ENCODE measurements at regions not wholly inside any gene's neighbourhood (a gene's known extent, or its start where the extent isn't known, plus 50 kb on each side); places are given as distances from the start of the nearest gene placed in this dataset.
"Not testable (repeated sequence)": the region's sequence is repeated elsewhere in the genome, so short reads cannot be mapped to it uniquely, and the experiment has no call there.

GRCh38 chr3:107184375-107184774, 192.9 kb upstream of the CCDC54 start:
- Mint-ChIP-seq H3K9me3 (peaks cover 0 to 7% (median 0%) of the 10 kb centered on the region in 7 donors), H3K27me3 (no peaks in the 10 kb centered on the region), H3K4me3 (no peak overlapping the region), H3K27ac (no peak overlapping the region), H3K36me3 (no peaks in the 10 kb centered on the region), H3K4me1 (no peaks in the 10 kb centered on the region)
- Histone ChIP-seq H3K36me3 (ENCODE audit: control insufficient read depth, insufficient read depth, low read length) (no peaks in the 10 kb centered on the region), H3K4me1 (ENCODE audit: control insufficient read depth, insufficient read depth, low read length, poor library complexity, severe bottlenecking) (no peaks in the 10 kb centered on the region), H3K4me3 (ENCODE audit: low read depth, low read length) (no peak overlapping the region), H3K9me3 (ENCODE audit: control insufficient read depth in 2 of 2, low read length in 2 of 2) (no peaks in the 10 kb centered on the region), H3K27me3 (ENCODE audit: control insufficient read depth, insufficient read depth, low read length) (no peaks in the 10 kb centered on the region), H3K27ac (ENCODE audit: insufficient read depth, low read length, poor library complexity, severe bottlenecking) (no peak overlapping the region)
- ATAC-seq (ENCODE audit: low read depth in 2 of 2) (no peak), DNase-seq (no peak)

- Histone ChIP-seq H3K36me3 (ENCODE audit: control insufficient read depth, insufficient read depth, low read length) (no peaks in the 10 kb centered on the region), H3K27me3 (ENCODE audit: control insufficient read depth, insufficient read depth, low read length) (no peaks in the 10 kb centered on the region), H3K27ac (ENCODE audit: insufficient read depth, low read length, poor library complexity, severe bottlenecking) (no peak overlapping the region), H3K9me3 (ENCODE audit: control insufficient read depth in 2 of 2, low read length in 2 of 2) (no peaks in the 10 kb centered on the region), H3K4me3 (ENCODE audit: low read depth, low read length) (no peak overlapping the region), H3K4me1 (ENCODE audit: control insufficient read depth, insufficient read depth, low read length, poor library complexity, severe bottlenecking) (no peaks in the 10 kb centered on the region)
- H3K4me1 Mint-ChIP-seq = no peaks in the 10 kb centered on the region
- no peak overlapping the region for H3K27ac Mint-ChIP-seq
- H3K36me3 Mint-ChIP-seq = no peaks in the 10 kb centered on the region
- ATAC-seq (ENCODE audit: low read depth in 2 of 2) (no peak), DNase-seq (no peak)
- H3K4me3 Mint-ChIP-seq = no peak overlapping the region
- peaks cover 0 to 7% (median 0%) of the 10 kb centered on the region in 7 donors for H3K9me3 Mint-ChIP-seq
- H3K27me3 Mint-ChIP-seq = no peaks in the 10 kb centered on the region
Observed at GRCh38 chr3:107188262-107188661, 189.0 kb upstream of the CCDC54 start.

GRCh38 chr3:107189158-107189791, 188.0 kb upstream of the CCDC54 start:
- Mint-ChIP-seq H3K4me1 (no peaks in the 10 kb centered on the region), H3K27me3 (no peaks in the 10 kb centered on the region), H3K9me3 (peaks cover 0 to 7% (median 0%) of the 10 kb centered on the region in 7 donors), H3K36me3 (no peaks in the 10 kb centered on the region), H3K4me3 (no peak overlapping the region), H3K27ac (no peak overlapping the region)
- no peak overlapping the region for H3K4me3 ChIP-seq (ENCODE audit: low read depth, low read length)
- no peaks in the 10 kb centered on the region for H3K36me3 ChIP-seq (ENCODE audit: control insufficient read depth, insufficient read depth, low read length)
- ATAC-seq (ENCODE audit: low read depth in 2 of 2) = peak in 1 of 2 donors; percentile 40
- no peak for DNase-seq
- no peak overlapping the region for H3K27ac ChIP-seq (ENCODE audit: insufficient read depth, low read length, poor library complexity, severe bottlenecking)
- H3K27me3 ChIP-seq (ENCODE audit: control insufficient read depth, insufficient read depth, low read length) = no peaks in the 10 kb centered on the region
- H3K9me3 ChIP-seq (ENCODE audit: control insufficient read depth in 2 of 2, low read length in 2 of 2) = no peaks in the 10 kb centered on the region
- no peaks in the 10 kb centered on the region for H3K4me1 ChIP-seq (ENCODE audit: control insufficient read depth, insufficient read depth, low read length, poor library complexity, severe bottlenecking)

GRCh38 chr3:107193116-107193515, 184.1 kb upstream of the CCDC54 start:
- no peaks in the 10 kb centered on the region for H3K4me1 ChIP-seq (ENCODE audit: control insufficient read depth, insufficient read depth, low read length, poor library complexity, severe bottlenecking)
- H3K4me3 Mint-ChIP-seq = no peak overlapping the region
- no peak overlapping the region for H3K27ac ChIP-seq (ENCODE audit: insufficient read depth, low read length, poor library complexity, severe bottlenecking)
- no peak for DNase-seq
- ATAC-seq (ENCODE audit: low read depth in 2 of 2) = no peak
- H3K9me3 ChIP-seq (ENCODE audit: control insufficient read depth in 2 of 2, low read length in 2 of 2) = no peaks in the 10 kb centered on the region
- H3K4me1 Mint-ChIP-seq = no peaks in the 10 kb centered on the region
- no peaks in the 10 kb centered on the region for H3K36me3 ChIP-seq (ENCODE audit: control insufficient read depth, insufficient read depth, low read length)
- H3K36me3 Mint-ChIP-seq = no peaks in the 10 kb centered on the region
- no peaks in the 10 kb centered on the region for H3K27me3 Mint-ChIP-seq
- H3K27ac Mint-ChIP-seq = no peak overlapping the region
- H3K27me3 ChIP-seq (ENCODE audit: control insufficient read depth, insufficient read depth, low read length) = no peaks in the 10 kb centered on the region
- no peak overlapping the region for H3K4me3 ChIP-seq (ENCODE audit: low read depth, low read length)
- no peaks in the 10 kb centered on the region for H3K9me3 Mint-ChIP-seq

GRCh38 chr3:107198581-107199181, 178.6 kb upstream of the CCDC54 start:
- no peaks in the 10 kb centered on the region for H3K36me3 ChIP-seq (ENCODE audit: control insufficient read depth, insufficient read depth, low read length)
- Mint-ChIP-seq H3K36me3 (no peaks in the 10 kb centered on the region), H3K27me3 (peaks cover 4% of the 10 kb centered on the region), H3K9me3 (no peaks in the 10 kb centered on the region), H3K4me3 (no peak overlapping the region), H3K4me1 (no peaks in the 10 kb centered on the region), H3K27ac (no peak overlapping the region)
- no peaks in the 10 kb centered on the region for H3K9me3 ChIP-seq (ENCODE audit: control insufficient read depth in 2 of 2, low read length in 2 of 2)
- ATAC-seq (ENCODE audit: low read depth in 2 of 2) (no peak), DNase-seq (no peak)
- H3K27ac ChIP-seq (ENCODE audit: insufficient read depth, low read length, poor library complexity, severe bottlenecking) = no peak overlapping the region
- no peaks in the 10 kb centered on the region for H3K4me1 ChIP-seq (ENCODE audit: control insufficient read depth, insufficient read depth, low read length, poor library complexity, severe bottlenecking)
- no peaks in the 10 kb centered on the region for H3K27me3 ChIP-seq (ENCODE audit: control insufficient read depth, insufficient read depth, low read length)
- no peak overlapping the region for H3K4me3 ChIP-seq (ENCODE audit: low read depth, low read length)

- H3K4me3 ChIP-seq (ENCODE audit: low read depth, low read length) = no peak overlapping the region
- no peaks in the 10 kb centered on the region for H3K9me3 ChIP-seq (ENCODE audit: control insufficient read depth in 2 of 2, low read length in 2 of 2)
- Mint-ChIP-seq H3K4me1 (no peaks in the 10 kb centered on the region), H3K27me3 (peaks cover 4% of the 10 kb centered on the region), H3K27ac (no peak overlapping the region), H3K4me3 (no peak overlapping the region), H3K36me3 (no peaks in the 10 kb centered on the region), H3K9me3 (no peaks in the 10 kb centered on the region)
- DNase-seq (no peak), ATAC-seq (ENCODE audit: low read depth in 2 of 2) (no peak)
- no peaks in the 10 kb centered on the region for H3K4me1 ChIP-seq (ENCODE audit: control insufficient read depth, insufficient read depth, low read length, poor library complexity, severe bottlenecking)
- H3K27ac ChIP-seq (ENCODE audit: insufficient read depth, low read length, poor library complexity, severe bottlenecking) = no peak overlapping the region
- no peaks in the 10 kb centered on the region for H3K27me3 ChIP-seq (ENCODE audit: control insufficient read depth, insufficient read depth, low read length)
- H3K36me3 ChIP-seq (ENCODE audit: control insufficient read depth, insufficient read depth, low read length) = no peaks in the 10 kb centered on the region
Observed at GRCh38 chr3:107201146-107201545, 176.1 kb upstream of the CCDC54 start.

GRCh38 chr3:107202885-107203284, 174.4 kb upstream of the CCDC54 start:
- not testable (repeated sequence) for DNase-seq; H3K9me3 Mint-ChIP-seq; H3K4me1 Mint-ChIP-seq; H3K36me3 ChIP-seq (ENCODE audit: control insufficient read depth, insufficient read depth, low read length); ATAC-seq (ENCODE audit: low read depth in 2 of 2); H3K27me3 Mint-ChIP-seq; H3K36me3 Mint-ChIP-seq; H3K4me1 ChIP-seq (ENCODE audit: control insufficient read depth, insufficient read depth, low read length, poor library complexity, severe bottlenecking); H3K27ac Mint-ChIP-seq; H3K4me3 Mint-ChIP-seq; H3K9me3 ChIP-seq (ENCODE audit: control insufficient read depth in 2 of 2, low read length in 2 of 2); H3K27ac ChIP-seq (ENCODE audit: insufficient read depth, low read length, poor library complexity, severe bottlenecking); H3K27me3 ChIP-seq (ENCODE audit: control insufficient read depth, insufficient read depth, low read length); H3K4me3 ChIP-seq (ENCODE audit: low read depth, low read length)

GRCh38 chr3:107204121-107204520, 173.1 kb upstream of the CCDC54 start:
- no peak for DNase-seq

More at GRCh38 chr3:107204121-107204520, 173.1 kb upstream of the CCDC54 start:
- no peaks in the 10 kb centered on the region for H3K36me3 Mint-ChIP-seq
- Histone ChIP-seq H3K27ac (ENCODE audit: insufficient read depth, low read length, poor library complexity, severe bottlenecking) (no peak overlapping the region), H3K4me3 (ENCODE audit: low read depth, low read length) (no peak overlapping the region), H3K4me1 (ENCODE audit: control insufficient read depth, insufficient read depth, low read length, poor library complexity, severe bottlenecking) (no peaks in the 10 kb centered on the region), H3K9me3 (ENCODE audit: control insufficient read depth in 2 of 2, low read length in 2 of 2) (no peaks in the 10 kb centered on the region), H3K36me3 (ENCODE audit: control insufficient read depth, insufficient read depth, low read length) (no peaks in the 10 kb centered on the region), H3K27me3 (ENCODE audit: control insufficient read depth, insufficient read depth, low read length) (no peaks in the 10 kb centered on the region)
- peaks cover 4% of the 10 kb centered on the region for H3K27me3 Mint-ChIP-seq
- ATAC-seq (ENCODE audit: low read depth in 2 of 2) = no peak
- no peak overlapping the region for H3K4me3 Mint-ChIP-seq
- no peaks in the 10 kb centered on the region for H3K4me1 Mint-ChIP-seq
- no peak overlapping the region for H3K27ac Mint-ChIP-seq
- no peaks in the 10 kb centered on the region for H3K9me3 Mint-ChIP-seq
